MM.1S (cell line): ENCODE measurements at regions not wholly inside any gene's neighbourhood (a gene's known extent, or its start where the extent isn't known, plus 50 kb on each side); places are given as distances from the start of the nearest gene placed in this dataset.

Source experiments
- EZH2 ChIP-seq: fragments of 300-600 bp; sonication (generic); optimal IDR thresholded peaks from 2 replicates; pipeline ENCODE3; 2017; ENCODE audit warnings: low read depth, mild to moderate bottlenecking, antibody characterized with exemption, low read length, mixed read lengths
- TF ChIP-seq, protein P1 (sequence below): fragments of 300-600 bp; sonication (generic); IDR thresholded peaks from 2 replicates; pipeline ENCODE4 v1.5.1; 2016; ENCODE audit warnings: antibody characterized with exemption, low read length, mixed read lengths

- TF ChIP-seq, protein P1, sequence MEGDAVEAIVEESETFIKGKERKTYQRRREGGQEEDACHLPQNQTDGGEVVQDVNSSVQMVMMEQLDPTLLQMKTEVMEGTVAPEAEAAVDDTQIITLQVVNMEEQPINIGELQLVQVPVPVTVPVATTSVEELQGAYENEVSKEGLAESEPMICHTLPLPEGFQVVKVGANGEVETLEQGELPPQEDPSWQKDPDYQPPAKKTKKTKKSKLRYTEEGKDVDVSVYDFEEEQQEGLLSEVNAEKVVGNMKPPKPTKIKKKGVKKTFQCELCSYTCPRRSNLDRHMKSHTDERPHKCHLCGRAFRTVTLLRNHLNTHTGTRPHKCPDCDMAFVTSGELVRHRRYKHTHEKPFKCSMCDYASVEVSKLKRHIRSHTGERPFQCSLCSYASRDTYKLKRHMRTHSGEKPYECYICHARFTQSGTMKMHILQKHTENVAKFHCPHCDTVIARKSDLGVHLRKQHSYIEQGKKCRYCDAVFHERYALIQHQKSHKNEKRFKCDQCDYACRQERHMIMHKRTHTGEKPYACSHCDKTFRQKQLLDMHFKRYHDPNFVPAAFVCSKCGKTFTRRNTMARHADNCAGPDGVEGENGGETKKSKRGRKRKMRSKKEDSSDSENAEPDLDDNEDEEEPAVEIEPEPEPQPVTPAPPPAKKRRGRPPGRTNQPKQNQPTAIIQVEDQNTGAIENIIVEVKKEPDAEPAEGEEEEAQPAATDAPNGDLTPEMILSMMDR: no peak
- TF ChIP-seq EZH2: no peak
These were observed 465.3 kb downstream of the COG6 start for GRCh38 chr13:40120781-40121180.
